ENCODE measurements at regions not wholly inside any gene's neighbourhood (a gene's known extent, or its start where the extent isn't known, plus 50 kb on each side); places are given as distances from the start of the nearest gene placed in this dataset.

DNA sequence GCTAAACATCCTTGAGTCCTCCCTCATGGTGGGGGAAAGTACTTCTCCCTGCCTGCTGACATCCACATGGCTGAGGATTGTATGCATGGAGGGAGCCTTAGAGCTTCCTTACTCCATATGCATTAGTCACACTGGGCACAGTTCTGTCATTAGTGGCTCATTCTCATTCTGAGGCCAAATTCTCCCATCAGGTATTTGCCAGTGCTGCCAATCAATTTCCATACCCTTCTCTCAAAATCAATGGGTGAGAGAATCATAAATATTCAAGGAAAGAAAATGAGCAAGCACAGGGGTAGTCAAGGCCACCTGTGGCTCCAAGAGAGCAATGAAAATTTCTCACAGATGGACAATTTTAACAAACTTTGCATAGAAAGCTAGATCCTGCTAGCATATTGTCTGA, 422.6 kb upstream of the SETBP1 start:
- DNase-seq = no peak

DNA sequence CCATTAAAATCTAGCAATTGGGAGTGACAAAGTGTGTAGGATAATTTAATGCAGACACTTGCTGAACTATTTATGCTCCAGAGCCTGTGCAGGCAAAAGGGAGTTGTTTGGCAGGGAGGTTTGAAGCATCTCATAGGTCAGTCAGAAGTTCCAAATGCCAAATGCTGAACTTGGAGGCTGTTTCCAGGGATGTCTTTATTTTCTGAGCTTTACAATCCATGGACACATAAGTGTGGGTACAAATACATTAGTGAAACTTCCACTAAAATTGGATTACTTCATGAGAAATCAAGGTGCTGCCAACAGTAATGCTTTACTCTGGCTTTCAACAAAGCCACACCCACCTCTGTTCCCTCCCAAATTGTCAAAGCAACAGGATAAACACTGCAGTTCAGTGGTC, 422.1 kb upstream of the SETBP1 start:
- DNase-seq = peak; percentile 23

DNA sequence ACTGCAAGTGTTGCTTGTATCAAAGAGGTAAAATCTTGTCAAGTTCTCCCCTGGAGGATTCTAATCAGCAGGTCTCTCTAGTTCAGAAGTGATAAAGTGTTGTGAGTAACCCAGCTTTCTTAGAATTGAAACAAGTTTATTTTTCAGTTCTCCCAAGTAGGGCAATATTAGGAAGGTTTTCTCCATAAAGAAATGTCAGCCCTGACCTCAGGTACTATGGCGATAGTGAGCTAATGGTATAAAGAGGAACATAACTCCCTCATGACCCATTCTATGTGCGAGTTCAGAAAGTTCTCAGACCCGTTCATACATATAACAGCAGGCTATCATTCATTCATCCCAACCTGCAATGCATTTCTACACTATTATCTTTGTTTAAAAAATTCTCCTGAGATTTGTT, 421.1 kb upstream of the SETBP1 start:
- no peak for DNase-seq

DNA sequence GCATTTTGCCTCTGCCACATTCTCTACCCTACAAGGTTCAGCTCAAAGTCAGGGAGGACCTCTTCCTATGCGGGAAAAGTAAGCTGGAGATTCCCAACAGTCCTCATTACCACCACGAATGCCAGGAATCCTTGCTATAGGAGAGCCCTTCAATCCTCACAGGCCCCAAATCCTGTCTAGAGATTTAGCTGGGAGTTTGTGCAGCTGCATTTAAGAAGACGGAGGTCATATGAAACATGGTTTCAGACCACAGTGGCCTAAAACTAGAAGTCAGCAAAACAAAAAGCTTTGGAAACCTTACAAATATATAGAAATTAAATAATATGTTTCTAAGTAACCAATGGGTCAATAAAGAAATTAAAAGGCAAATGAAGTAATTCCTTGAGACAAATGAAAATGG, 415.3 kb upstream of the SETBP1 start:
- no peak for DNase-seq

DNA sequence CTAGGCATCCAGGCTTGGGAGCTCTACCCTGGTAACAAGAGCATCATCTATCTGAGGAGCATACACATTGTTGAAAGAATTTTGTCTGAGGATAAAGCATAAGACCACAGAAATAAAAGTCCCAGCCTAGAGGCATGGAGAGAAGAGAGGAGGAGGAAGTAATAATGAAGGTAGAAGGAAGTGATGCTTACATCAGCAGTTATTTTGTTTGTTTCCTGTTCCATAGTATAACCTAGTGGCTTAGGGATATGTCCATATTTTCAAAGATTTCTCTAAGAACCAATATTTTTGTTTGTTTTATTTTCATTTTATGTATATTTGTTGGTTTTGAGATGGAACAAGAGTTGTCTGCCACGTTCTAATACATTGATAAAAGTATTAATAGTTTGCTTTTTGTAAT, 407.4 kb upstream of the SETBP1 start:
- no peak for DNase-seq

DNA sequence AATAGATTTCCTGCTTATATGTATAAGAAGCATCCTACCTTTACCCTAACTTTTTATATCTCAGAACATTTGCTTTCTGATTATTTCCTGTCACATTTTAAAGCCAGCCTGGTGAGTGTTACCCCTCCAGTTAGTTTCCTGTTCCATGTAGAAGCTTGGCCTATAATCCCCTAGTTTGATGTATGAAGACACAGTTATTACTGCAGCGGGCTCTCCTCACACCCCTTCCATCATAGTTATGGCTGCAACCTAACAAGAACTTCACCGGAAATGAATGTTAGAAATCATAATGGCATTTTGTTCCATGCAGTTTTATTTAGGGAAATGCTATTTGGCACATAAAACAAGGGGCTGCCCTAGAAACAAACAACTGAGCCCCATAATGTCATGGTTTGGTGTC, 400.2 kb upstream of the SETBP1 start:
- DNase-seq = no peak

DNA sequence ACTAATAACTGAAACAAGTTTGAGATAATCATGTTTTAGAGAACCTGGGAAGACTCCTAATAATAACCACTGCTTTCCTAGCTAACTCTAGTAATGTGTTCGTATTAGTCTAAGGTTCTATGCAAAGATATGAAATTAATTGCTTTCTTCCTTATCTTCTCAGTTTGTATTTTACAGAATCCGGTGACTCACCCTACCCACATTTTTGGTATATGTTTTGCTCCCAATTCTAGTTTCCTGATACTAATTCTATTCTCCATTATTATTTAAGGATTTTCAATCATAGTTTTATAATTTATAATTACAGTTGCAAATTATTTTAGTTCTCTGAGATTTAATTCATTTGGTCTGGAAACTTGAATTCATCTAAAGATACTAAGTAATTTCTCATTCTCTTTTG, 394.6 kb upstream of the SETBP1 start:
- DNase-seq = no peak

DNA sequence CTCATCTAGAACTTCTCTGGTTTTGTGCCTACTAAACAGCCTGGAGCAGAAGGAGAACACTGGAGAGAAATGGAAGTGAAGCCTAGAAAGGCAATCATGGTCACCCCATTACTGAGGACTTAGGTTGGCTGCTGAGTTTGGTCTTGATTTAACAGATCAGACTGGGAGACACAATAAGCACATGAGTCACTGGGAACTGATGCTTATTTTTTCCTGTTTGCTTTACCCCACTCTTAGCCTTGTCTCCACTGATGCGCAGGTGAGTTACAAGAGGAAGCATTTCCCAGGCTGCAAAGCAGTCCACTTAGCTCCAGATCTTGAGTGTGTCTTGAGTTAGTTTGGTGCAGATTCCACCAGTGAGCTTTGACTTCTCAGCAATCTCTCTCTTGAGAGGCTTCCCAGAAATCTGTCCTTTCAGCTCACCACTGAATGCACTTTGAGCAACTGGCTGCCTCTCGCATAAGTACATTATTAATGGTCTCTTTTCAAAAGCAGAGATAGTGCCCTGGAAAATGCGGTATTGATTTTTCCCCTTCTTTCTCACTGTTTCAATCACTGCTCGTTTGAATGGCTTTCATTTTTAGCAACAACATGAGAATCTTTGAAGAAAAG, 390.2 kb upstream of the SETBP1 start:
- DNase-seq = no peak

DNA sequence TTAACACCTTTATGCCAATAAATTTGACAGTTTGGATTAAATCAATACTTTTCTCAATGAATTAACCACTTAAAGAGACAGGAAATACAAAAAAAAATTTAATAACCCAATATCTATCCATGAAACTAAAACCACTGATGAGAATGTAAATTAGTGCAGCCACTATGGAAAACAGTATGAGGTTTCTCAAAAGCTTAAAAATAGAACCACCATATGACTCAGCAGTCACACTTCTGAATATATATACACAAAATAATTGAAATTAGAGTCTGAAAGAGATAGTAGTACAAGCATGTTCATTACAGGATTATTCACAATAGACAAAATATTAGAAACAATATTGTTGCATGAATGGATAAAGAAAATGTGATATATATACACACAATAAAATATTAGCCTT, 382.1 kb upstream of the SETBP1 start:
- DNase-seq = no peak

DNA sequence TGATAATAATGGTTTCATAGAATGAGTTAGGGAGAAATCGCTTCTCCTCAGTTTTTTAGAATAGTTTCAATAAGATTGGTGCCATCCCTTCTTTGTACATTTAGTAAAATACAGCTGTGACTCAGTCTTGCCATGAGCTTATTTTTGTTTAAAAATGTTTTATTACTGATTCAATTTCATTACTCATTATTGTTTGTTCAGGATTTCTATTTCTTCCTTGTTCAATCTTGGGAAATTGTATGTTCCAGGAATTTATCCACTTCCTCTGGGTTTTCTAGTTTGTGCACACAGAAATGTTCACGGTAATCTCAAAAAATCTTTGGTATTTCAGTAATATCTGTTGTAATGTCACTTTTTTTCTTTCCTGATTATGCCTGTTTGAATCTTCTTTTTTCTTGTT, 371.5 kb upstream of the SETBP1 start:
- no peak for DNase-seq

DNA sequence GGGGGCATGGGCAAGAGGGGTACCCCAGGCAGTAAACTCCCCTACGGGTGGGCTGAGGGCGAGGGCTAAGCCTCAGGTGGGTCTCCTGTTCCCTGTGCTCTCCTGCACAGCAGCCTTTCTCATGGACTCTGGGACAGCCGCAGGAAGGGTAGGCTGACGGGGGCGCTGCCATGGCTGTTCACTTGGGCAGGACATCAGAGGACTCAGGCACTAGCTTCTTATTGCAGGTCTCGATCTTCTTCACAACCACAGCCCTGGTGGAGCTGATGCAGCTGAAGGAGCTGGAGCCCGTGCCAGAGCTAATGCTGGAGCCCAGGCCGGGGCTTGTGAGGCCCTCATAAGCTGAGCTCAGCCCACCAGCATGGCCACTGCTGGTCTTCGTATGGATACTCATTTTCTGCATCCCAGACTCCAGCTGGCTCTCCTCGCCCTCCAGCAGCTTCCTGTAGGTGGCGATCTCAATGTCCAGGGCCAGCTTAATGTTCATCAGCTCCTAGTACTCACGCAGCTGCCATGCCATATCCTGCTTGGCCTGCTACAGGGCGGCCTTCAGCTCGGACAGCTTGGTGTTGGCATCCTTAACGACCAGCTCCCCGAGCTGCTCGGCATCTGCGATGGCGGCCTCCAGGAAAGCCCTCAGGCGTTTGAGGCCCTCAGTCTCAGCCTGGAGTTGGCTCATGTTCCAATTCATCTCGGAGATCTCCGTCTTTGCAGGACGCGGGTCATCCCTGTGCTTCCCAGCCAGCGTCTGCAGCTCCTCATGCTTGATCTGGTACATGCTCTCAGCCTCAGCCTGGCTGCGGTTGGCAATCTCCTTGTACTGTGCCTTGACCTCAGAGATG, 359.8 kb upstream of the SETBP1 start:
- DNase-seq = no peak

DNA sequence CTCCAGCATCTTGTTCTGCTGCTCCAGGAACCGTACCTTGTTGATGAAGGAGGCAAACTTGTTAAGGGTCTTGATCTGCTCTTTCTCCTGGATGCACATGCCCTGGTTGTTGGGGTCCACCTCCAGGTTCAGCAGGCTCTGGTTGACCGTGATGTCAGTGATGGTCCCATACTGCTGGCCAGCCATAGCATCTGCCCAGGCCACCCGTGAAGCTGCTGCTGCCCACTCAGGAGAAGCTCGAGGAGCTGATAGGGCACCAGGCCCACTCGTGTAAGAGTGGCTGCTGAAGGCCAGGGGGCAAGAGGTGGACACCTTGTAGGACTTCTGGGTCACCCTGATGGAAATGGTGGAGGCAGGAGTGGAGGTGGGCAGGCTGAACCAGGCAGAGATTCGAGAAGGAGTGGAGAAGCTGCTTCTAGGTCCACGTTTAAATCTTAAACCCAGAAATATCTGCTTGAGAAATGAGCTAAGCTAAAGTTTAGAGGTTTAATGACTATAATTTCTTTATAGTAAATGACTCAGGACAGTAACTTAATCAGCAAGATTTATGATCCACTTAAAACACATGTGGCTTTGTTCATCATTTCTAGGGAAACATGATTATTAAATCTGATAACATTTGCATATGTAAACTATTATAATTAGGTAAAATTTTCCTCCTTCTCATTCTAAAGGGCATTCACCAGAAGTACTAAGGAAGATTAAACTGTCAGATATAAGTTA, 358.7 kb upstream of the SETBP1 start:
- no peak for DNase-seq

DNA sequence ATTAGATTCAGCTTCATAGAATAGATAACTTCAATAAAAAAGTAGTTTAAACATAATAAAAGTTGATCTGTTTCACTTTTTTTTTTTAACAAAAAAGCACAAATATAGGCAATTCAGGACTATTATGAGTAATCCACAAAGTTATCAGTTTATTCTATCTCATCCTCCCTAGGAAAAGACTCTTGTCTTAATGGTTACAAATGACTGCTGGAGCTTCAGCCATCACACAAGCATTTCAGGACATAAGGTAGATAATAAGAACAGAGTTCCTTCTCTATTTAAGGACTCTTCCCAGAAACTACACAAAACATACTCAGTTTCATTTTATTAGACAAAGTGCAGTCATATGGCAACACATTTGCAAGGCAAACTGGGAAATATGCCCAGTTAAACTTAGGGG, 357.6 kb upstream of the SETBP1 start:
- DNase-seq = no peak

DNA sequence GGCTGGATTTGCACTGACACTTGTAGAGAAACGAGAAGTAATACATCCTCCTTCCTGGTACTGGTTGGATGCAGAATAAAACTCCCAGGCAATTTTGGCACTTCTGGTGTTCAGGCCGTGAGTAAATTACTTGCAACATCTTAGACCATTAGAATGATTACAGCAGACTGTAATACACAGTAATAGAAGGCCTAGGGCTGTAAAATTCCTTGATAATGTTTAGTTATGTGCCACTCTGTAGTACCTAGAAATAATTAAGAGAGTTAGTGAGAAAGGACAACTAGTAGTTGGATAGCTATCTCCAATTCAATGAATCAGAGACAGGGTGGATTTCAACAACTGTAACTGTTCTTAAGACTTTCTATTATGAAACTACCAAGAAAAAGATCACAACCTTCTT, 356.3 kb upstream of the SETBP1 start:
- no peak for DNase-seq

DNA sequence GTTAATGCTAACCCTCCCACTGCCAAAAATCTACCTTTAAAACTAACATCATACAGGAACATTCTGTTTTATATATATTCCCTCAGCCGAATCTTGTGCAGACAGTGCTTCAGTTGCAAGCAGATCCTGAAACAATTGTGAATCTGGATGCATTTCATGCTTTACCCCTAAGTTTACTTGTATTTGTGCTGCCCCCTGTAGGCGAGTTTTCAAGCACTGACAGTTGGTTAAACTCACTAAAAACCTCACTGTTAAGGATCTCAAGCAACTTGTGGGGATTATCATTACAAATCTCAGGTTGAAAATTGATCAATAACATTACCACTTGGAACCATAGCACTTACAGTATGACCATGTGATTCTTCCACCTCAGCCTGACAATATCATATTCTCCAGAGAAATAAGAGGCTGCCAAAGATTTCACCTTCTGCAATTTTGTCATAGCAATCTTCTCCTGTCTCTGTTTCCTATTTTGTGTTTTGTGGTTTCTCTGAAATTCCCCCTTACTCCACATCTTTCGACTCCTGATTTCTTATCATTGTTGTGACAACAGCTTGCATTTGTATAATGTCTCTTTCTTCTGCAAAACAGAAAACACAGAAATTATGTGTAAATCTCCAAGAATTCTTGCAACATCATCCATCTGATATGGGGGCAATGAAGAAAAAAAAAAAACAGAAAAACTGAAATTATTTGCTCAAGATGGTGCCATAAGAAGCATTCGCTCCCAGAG, 354.6 kb upstream of the SETBP1 start:
- peak; percentile 30 for DNase-seq

DNA sequence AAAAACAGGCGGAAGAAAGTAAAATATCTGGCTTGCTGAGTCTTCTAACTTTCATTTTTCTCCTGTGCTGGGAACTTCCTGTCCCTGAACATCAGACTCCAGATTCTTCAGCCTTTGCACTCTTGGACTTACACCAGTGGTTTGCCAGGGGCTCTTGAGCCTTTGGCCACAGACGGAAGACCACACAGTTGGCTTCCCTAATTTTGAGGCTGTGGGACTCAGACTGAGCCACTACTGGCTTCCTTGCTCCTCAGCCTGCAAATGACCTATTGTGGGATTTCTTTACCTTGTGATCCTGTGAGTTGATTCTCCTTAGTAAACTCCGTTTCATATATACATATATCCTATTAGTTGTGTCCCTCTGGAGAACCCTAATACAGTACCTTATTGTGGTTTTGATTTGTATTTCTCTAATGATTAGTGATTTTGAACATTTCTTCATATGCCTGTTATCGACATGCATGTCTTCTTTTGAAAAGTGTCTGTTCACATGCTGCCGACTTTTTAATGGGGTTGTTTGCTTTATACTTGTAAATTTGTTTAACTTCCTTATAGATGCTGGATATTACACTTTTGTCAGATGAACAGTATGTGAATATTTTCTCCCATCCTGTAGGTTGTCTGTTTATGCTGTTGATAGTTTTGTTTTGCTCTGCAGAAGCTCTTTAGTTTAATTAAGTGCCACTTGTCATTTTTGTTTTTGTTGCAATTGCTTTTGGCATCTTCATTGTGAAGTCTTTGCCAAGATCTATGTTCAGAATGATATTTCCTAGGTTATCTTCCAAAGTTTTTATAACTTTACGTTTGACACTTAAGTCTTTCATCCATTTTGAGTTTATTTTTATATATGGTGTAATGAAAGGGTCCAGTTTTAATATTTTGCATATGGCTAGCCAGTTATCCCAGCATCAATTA, 348.8 kb upstream of the SETBP1 start:
- no peak for DNase-seq

DNA sequence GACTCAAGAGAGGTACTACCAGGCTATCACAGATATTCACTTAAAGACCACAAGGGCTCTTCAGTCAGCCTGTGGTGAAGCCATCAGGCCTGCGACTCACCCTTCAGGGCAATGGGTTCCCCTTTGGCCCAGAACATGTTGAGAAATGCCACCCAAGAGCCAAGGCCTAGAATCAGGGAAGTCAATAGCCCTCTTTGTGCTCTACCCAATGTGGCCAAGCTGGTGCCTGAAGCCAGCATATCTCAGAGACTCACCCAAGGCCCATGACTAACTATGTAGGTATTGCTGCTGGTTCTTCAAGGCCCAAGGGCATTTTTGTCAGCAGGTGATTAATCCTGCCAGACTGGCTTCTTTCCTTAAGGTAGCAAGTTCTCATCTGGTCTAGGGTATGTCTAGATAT, 338.9 kb upstream of the SETBP1 start:
- DNase-seq = no peak

DNA sequence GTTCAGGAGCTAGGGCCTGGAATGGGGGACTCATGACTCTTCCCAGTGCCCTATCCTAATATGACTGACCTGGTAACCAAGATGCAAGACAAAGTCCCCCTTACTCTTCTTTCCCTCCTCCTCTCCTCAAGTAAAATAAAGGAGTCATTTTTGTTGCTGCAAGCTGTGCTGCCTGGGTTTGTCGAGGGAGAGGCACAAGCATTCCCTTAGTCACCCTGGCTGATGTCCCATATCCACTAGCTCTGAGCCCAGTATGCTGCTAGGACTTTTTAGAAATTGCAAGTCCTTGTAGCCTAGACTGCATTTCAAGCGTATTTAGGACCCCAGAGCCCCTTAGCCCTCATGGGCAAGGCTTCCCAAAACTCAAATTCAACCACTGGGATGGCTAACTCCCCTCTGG, 338.5 kb upstream of the SETBP1 start:
- DNase-seq = no peak

DNA sequence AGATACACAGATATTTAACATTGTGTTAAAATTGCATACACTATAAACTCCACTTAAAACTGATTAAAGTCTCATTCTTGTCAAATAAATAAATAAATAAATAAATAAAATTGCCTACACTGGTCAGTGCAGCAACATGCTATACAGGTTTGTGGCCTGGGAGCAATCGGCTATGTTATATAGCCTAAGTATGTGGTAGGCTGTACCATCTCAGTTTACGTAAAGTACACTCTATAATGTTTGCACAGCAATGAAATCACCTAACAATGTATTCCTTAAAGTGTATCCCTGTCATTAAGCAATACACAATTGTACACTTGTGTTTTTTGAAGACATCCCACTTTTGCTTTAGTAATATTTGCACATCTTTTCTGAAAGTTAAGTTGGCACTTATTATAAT, 337.7 kb upstream of the SETBP1 start:
- DNase-seq = no peak

DNA sequence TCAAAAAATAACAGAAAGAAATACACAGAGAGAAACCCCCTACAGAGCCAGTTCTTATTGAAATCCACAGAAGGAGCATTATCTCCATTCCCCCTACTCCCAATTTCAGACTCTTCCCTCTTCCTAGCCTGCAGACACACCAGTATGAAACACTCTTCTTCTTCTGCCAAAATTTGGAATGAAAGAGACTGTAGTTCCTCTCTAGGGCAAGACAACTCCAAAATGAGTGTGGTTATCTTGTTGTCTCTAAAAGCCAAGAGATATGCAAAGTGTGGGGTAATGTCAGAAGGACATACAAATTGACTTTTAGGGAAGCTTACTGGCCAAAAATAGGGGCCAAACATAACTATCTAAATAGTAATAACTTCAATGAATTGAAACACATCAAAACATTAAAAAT, 337.1 kb upstream of the SETBP1 start:
- DNase-seq = no peak

DNA sequence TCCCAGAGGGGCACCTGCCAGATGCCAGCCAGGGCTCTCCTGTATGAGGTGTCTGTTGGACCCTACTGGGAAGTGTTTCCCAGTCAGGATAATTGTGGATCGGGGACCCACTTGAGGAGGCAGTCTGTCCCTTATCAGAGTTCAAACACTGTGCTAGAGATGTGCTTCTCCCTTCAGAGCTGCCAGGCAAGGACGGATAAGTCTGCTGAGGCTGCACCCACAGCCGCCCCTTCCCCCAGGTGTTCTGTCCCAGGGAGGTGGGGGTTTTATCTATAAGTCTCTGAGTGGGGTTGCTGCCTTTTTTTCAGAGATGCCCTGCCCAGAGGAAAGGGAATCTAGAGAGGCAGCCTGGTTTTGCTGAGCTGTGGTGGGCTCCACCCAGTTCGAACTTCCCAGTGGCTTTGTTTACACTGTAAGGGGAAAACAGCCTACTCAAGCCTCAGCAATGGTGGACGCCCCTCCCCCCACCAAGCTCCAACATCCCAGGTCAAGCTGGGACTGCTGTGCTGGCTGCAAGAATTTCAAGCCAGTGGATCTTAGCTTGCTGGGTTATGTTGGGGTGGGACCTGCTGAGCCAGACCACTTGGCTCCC, 324.0 kb upstream of the SETBP1 start:
- no peak for DNase-seq

DNA sequence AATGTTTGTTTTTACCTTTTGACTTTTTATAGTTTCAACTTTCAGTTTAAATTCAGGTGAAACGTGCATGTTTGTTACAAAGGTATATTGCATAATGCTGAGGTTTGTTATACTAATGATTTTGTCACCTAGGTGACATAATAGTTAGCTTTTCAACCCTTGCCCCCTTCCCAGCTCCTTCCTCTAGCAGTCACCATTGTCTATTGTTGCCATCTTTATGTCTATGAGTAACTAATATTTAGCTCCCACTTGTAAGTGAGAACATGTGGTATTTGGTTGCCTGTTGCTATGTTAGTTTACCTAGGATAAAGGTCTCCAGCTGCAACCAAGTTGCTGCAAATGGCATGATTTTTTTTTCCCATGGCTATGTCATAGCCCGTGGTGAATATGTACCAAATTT, 322.3 kb upstream of the SETBP1 start:
- no peak for DNase-seq

Data from femur (tissue), 1 donor.